NCI-H1105 treated with DMSO at 0.1 percent for 48 hours (cell line): ENCODE measurements at regions not wholly inside any gene's neighbourhood (a gene's known extent, or its start where the extent isn't known, plus 50 kb on each side); places are given as distances from the start of the nearest gene placed in this dataset.
A peak's percentile ranks its signal among the peaks of the same experiment; 100 is the strongest.
"Not testable (repeated sequence)": the region's sequence is repeated elsewhere in the genome, so short reads cannot be mapped to it uniquely, and the experiment has no call there.

ENCODE experiments used
- DNase-seq: peaks from one replicate; lab custom pipeline; 2025; lab: John Stamatoyannopoulos, UW

- DNase-seq: peak; percentile 42
These were observed 650.8 kb downstream of the PCDH7 start for GRCh38 chr4:31370866-31371465.

- no peak for DNase-seq
These were observed 654.2 kb downstream of the PCDH7 start for GRCh38 chr4:31374256-31374960.

- DNase-seq: no peak
These were observed 655.8 kb downstream of the PCDH7 start for GRCh38 chr4:31375936-31376335.

GRCh38 chr4:31379364-31379763, 659.2 kb downstream of the PCDH7 start:
- DNase-seq: no peak

GRCh38 chr4:31383767-31384166, 663.6 kb downstream of the PCDH7 start:
- no peak for DNase-seq

GRCh38 chr4:31390849-31391248, 670.7 kb downstream of the PCDH7 start:
- DNase-seq: no peak

GRCh38 chr4:31391976-31392375, 671.8 kb downstream of the PCDH7 start:
- no peak for DNase-seq

- no peak for DNase-seq
These were observed 672.8 kb downstream of the PCDH7 start for GRCh38 chr4:31392923-31393322.

GRCh38 chr4:31408121-31408520, 688.0 kb downstream of the PCDH7 start:
- peak; percentile 32 for DNase-seq

- DNase-seq: no peak
These were observed 691.4 kb downstream of the PCDH7 start for GRCh38 chr4:31411565-31411964.

GRCh38 chr4:31415629-31416028, 695.5 kb downstream of the PCDH7 start:
- no peak for DNase-seq

GRCh38 chr4:31416498-31416897, 696.3 kb downstream of the PCDH7 start:
- no peak for DNase-seq

GRCh38 chr4:31417040-31417439, 696.9 kb downstream of the PCDH7 start:
- DNase-seq: no peak

- DNase-seq: no peak
These were observed 701.8 kb downstream of the PCDH7 start for GRCh38 chr4:31422006-31422405.

- DNase-seq: no peak
These were observed 707.5 kb downstream of the PCDH7 start for GRCh38 chr4:31427691-31428090.

- DNase-seq: no peak
These were observed 722.1 kb downstream of the PCDH7 start for GRCh38 chr4:31442236-31442635.

GRCh38 chr4:31445526-31445925, 725.4 kb downstream of the PCDH7 start:
- no peak for DNase-seq

GRCh38 chr4:31455612-31456011, 735.4 kb downstream of the PCDH7 start:
- no peak for DNase-seq

- no peak for DNase-seq
These were observed 738.6 kb downstream of the PCDH7 start for GRCh38 chr4:31458813-31459212.

- DNase-seq: no peak
These were observed 741.3 kb downstream of the PCDH7 start for GRCh38 chr4:31461421-31461820.

GRCh38 chr4:31467781-31468180, 747.6 kb downstream of the PCDH7 start:
- DNase-seq: no peak

- no peak for DNase-seq
These were observed 754.1 kb downstream of the PCDH7 start for GRCh38 chr4:31474221-31474620.

GRCh38 chr4:31482691-31483090, 762.5 kb downstream of the PCDH7 start:
- no peak for DNase-seq

- not testable (repeated sequence) for DNase-seq
These were observed 779.0 kb downstream of the PCDH7 start for GRCh38 chr4:31499216-31499615.
